VCaP (cell line): ENCODE measurements at regions not wholly inside any gene's neighbourhood (a gene's known extent, or its start where the extent isn't known, plus 50 kb on each side); places are given as distances from the start of the nearest gene placed in this dataset.
"Not testable (repeated sequence)": the region's sequence is repeated elsewhere in the genome, so short reads cannot be mapped to it uniquely, and the experiment has no call there.

Source experiments
- H3K27ac ChIP-seq: fragments of 450-650 bp; 2 replicates; pipeline ENCODE4 v1.5.1; 2017
- CTCF ChIP-seq: fragments of 450-650 bp; conservative IDR thresholded peaks from 2 replicates; pipeline ENCODE4 v1.5.1; 2017; ENCODE audit warnings: mild to moderate bottlenecking, moderate library complexity

- H3K27ac ChIP-seq: no peak overlapping the region
- no peak for TF ChIP-seq CTCF
These were observed 51.9 kb upstream of the USP9X start for GRCh38 chrX:41033299-41033698.

GRCh38 chrX:41034902-41035301 is 50.3 kb upstream of the USP9X start:
- H3K27ac ChIP-seq: not testable (repeated sequence)
